H1 (cell line): ENCODE measurements at regions not wholly inside any gene's neighbourhood (a gene's known extent, or its start where the extent isn't known, plus 50 kb on each side); places are given as distances from the start of the nearest gene placed in this dataset.

Source experiments
- CTCF ChIA-PET: fragments of 300-600 bp; sonication (Branson Sonifier 250); formaldehyde crosslinking; loops from one replicate; lab custom pipeline; 2021; ENCODE audit not compliant: partially characterized antibody; lab: Charles Lee
- POLR2A ChIA-PET: fragments of 300-600 bp; sonication (Branson Sonifier 250); formaldehyde crosslinking; loops from one replicate; lab custom pipeline; 2021; ENCODE audit warnings: inconsistent platforms; ENCODE audit not compliant: partially characterized antibody; lab: Charles Lee
- DNase-seq, 2 experiments: peaks; one replicate each; pipeline versions ENCODE4 v3.0.0 to v3.0.0-alpha.2; 2010 to 2022; ENCODE audit warnings: low spot score in 2 of 2, low read depth in 1 of 2, mixed read lengths in 1 of 2
- FAIRE-seq: peaks from 2 replicates; lab custom pipeline; 2011; peaks lifted over from hg19 to GRCh38; lab: Jason Lieb, UNC
- H2AFZ ChIP-seq: 2 replicates; pipeline ENCODE4 v1.8.1; 2012; ENCODE audit warnings: low read length, inconsistent platforms
- H2AK5ac ChIP-seq: 2 replicates; pipeline ENCODE4 v1.6.1; 2013; ENCODE audit warnings: low read depth, low read length
- H2BK120ac ChIP-seq: replicated peaks from 2 replicates; pipeline ENCODE3; 2013; ENCODE audit warnings: low read depth, low read length, inconsistent platforms
- H2BK12ac ChIP-seq: 2 replicates; pipeline ENCODE4 v1.6.1; 2013; ENCODE audit warnings: low read depth, low read length
- H2BK15ac ChIP-seq: 2 replicates; pipeline ENCODE4 v1.6.1; 2013; ENCODE audit warnings: low read length
- H2BK20ac ChIP-seq: 2 replicates; pipeline ENCODE4 v1.6.1; 2013; ENCODE audit warnings: low read length
- H2BK5ac ChIP-seq: 2 replicates; pipeline ENCODE4 v1.6.1; 2013; ENCODE audit warnings: low read depth, low read length
- H3K14ac ChIP-seq: 2 replicates; pipeline ENCODE4 v1.6.1; 2013; ENCODE audit warnings: inconsistent platforms; ENCODE audit not compliant: insufficient read length
- H3K18ac ChIP-seq: 2 replicates; pipeline ENCODE4 v1.6.1; 2013; ENCODE audit warnings: low read length; ENCODE audit errors: extremely low read depth
- H3K23ac ChIP-seq: 2 replicates; pipeline ENCODE4 v1.6.1; 2013; ENCODE audit warnings: inconsistent platforms; ENCODE audit not compliant: insufficient read length
- H3K23me2 ChIP-seq: 2 replicates; pipeline ENCODE4 v1.6.1; 2013; ENCODE audit warnings: low read depth, low read length
- H3K27ac ChIP-seq: 2 replicates; pipeline ENCODE4 v1.6.1; 2011; ENCODE audit warnings: low read depth, low read length, inconsistent platforms
- H3K27me3 ChIP-seq, 4 experiments: replicated peaks in 1 of 4; 1 replicate in 1 of 4; 2 replicates in 3 of 4; pipeline versions ENCODE4 v1.6.1 to v1.8.1; 2011 to 2013; ENCODE audit warnings: low read length in 3 of 4, mild to moderate bottlenecking in 3 of 4, inconsistent platforms in 2 of 4, mixed read lengths in 2 of 4, moderate library complexity in 1 of 4; ENCODE audit not compliant: control insufficient read depth in 3 of 4, insufficient read depth in 3 of 4; ENCODE audit errors: extremely low read depth in 1 of 4
- H3K36me3 ChIP-seq, 4 experiments: 2 replicates each; pipeline versions ENCODE4 v1.6.1 to v1.8.1; 2011 to 2013; ENCODE audit warnings: mild to moderate bottlenecking in 4 of 4, low read length in 3 of 4, moderate library complexity in 2 of 4, control low read depth in 1 of 4, inconsistent platforms in 1 of 4; ENCODE audit not compliant: insufficient read depth in 4 of 4, control insufficient read depth in 2 of 4
- H3K4ac ChIP-seq: replicated peaks from 2 replicates; pipeline ENCODE3; 2013; ENCODE audit warnings: low read length, low read depth, mixed read lengths, inconsistent platforms; ENCODE audit not compliant: insufficient read length
- H3K4me1 ChIP-seq, 4 experiments: replicated peaks in 1 of 4; 1 replicate in 1 of 4; 2 replicates in 3 of 4; pipeline versions ENCODE4 v1.6.1 to v1.8.1; 2011 to 2013; ENCODE audit warnings: low read length in 3 of 4, inconsistent platforms in 2 of 4, mixed read lengths in 1 of 4; ENCODE audit not compliant: insufficient read depth in 4 of 4, control insufficient read depth in 3 of 4
- H3K4me2 ChIP-seq, 2 experiments: 2 replicates each; pipeline versions ENCODE4 v1.6.1 to v1.8.1; 2011 to 2013; ENCODE audit warnings: low read depth in 2 of 2, low read length in 2 of 2, control low read depth in 1 of 2, inconsistent platforms in 1 of 2, mild to moderate bottlenecking in 1 of 2; ENCODE audit not compliant: insufficient read depth in 1 of 2
- H3K4me3 ChIP-seq, 4 experiments: fragments of 200-600, 300-600 bp in 1 of 4; sonication (generic), shearing (Covaris generic), sonication (Bioruptor Twin) in 1 of 4; 2 replicates each; pipeline versions ENCODE4 v1.5.1 to v1.8.1; 2011 to 2016; ENCODE audit warnings: low read length in 4 of 4, low read depth in 3 of 4, control low read depth in 2 of 4, inconsistent platforms in 2 of 4, mild to moderate bottlenecking in 2 of 4, mixed read lengths in 1 of 4, moderate library complexity in 1 of 4; ENCODE audit not compliant: insufficient read depth in 2 of 4; ENCODE audit errors: extremely low read depth in 1 of 4
- H3K56ac ChIP-seq: replicated peaks from 2 replicates; pipeline ENCODE3; 2013; ENCODE audit warnings: low read depth, mild to moderate bottlenecking, mixed read lengths, low read length, inconsistent platforms; ENCODE audit not compliant: insufficient read length
- H3K79me1 ChIP-seq: 2 replicates; pipeline ENCODE4 v1.6.1; 2013; ENCODE audit warnings: low read depth, low read length, control low read depth
- H3K79me2 ChIP-seq, 2 experiments: 2 replicates each; pipeline versions ENCODE4 v1.6.1 to v1.8.1; 2012 to 2013; ENCODE audit warnings: low read length in 2 of 2, mild to moderate bottlenecking in 2 of 2, inconsistent platforms in 1 of 2; ENCODE audit not compliant: insufficient read depth in 2 of 2, control insufficient read depth in 1 of 2
- H3K9ac ChIP-seq, 4 experiments: replicated peaks in 1 of 4; 1 replicate in 1 of 4; 2 replicates in 3 of 4; pipeline versions ENCODE4 v1.6.1 to v1.8.1; 2011 to 2013; ENCODE audit warnings: low read depth in 3 of 4, low read length in 3 of 4, control low read depth in 2 of 4, mild to moderate bottlenecking in 2 of 4, moderate library complexity in 2 of 4, inconsistent platforms in 1 of 4; ENCODE audit errors: extremely low read depth in 1 of 4
- H3K9me3 ChIP-seq, 2 experiments: 2 replicates each; pipeline versions ENCODE4 v1.6.1 to v1.8.1; 2012 to 2013; ENCODE audit warnings: mild to moderate bottlenecking in 2 of 2, moderate library complexity in 2 of 2, control low read depth in 1 of 2, inconsistent platforms in 1 of 2, low read depth in 1 of 2, low read length in 1 of 2, mixed read lengths in 1 of 2; ENCODE audit not compliant: insufficient read depth in 2 of 2
- H4K20me1 ChIP-seq, 2 experiments: replicated peaks in 1 of 2; 2 replicates each; pipeline versions ENCODE3 to v1.8.1; 2011 to 2013; ENCODE audit warnings: inconsistent platforms in 2 of 2, low read length in 2 of 2, mild to moderate bottlenecking in 1 of 2; ENCODE audit not compliant: insufficient read depth in 2 of 2, control insufficient read depth in 1 of 2
- H4K5ac ChIP-seq: 2 replicates; pipeline ENCODE4 v1.6.1; 2013; ENCODE audit warnings: low read length, low read depth, mixed read lengths, inconsistent platforms; ENCODE audit not compliant: insufficient read length
- H4K8ac ChIP-seq: 2 replicates; pipeline ENCODE4 v1.8.0; 2013; ENCODE audit warnings: mild to moderate bottlenecking, moderate library complexity, low read length, inconsistent platforms; ENCODE audit not compliant: insufficient read depth; ENCODE audit errors: extremely low read depth
- H4K91ac ChIP-seq: replicated peaks from 2 replicates; pipeline ENCODE3; 2013; ENCODE audit warnings: low read length, mixed read lengths, inconsistent platforms; ENCODE audit not compliant: insufficient read length
- CREB1 ChIP-seq: IDR thresholded peaks from 2 replicates; pipeline ENCODE4 v1.6.1; 2012; ENCODE audit warnings: inconsistent platforms
- EZH2 ChIP-seq: fragments of 200-600 bp; sonication (generic); IDR thresholded peaks from 2 replicates; pipeline ENCODE4 v1.7.1; 2012; ENCODE audit warnings: low read depth, mild to moderate bottlenecking, moderate library complexity, low read length, inconsistent platforms; ENCODE audit not compliant: severe bottlenecking
- JUND ChIP-seq: IDR thresholded peaks from 2 replicates; pipeline ENCODE4 v1.6.1; 2011; ENCODE audit warnings: mild to moderate bottlenecking, improper control_type of control experiment, low read length
- NANOG ChIP-seq: IDR thresholded peaks from 2 replicates; pipeline ENCODE4 v1.6.1; 2011; ENCODE audit warnings: low read length, low read depth, mild to moderate bottlenecking, inconsistent platforms; ENCODE audit not compliant: insufficient read depth, poor library complexity, severe bottlenecking
- WGBS, 2 experiments: shearing (Covaris generic) in 1 of 2; methylation state at CpG; one replicate each; pipeline versions ENCODE4 v1.1.6 to v1.1.7; 2013 to 2015; ENCODE audit warnings: low lambda C conversion rate in 2 of 2, mixed read lengths in 2 of 2, inconsistent platforms in 1 of 2, low coverage in 1 of 2, missing lambda C conversion rate in 1 of 2; ENCODE audit not compliant: insufficient replicate concordance in 2 of 2, insufficient coverage in 1 of 2, insufficient read length in 1 of 2; ENCODE audit errors: extremely low coverage in 1 of 2, missing lambda C conversion rate in 1 of 2; 5-methylcytosine and 5-hydroxymethylcytosine counted together
- TF ChIP-seq, protein P1 (sequence below), 3 experiments: IDR thresholded peaks; 1 replicate in 2 of 3; 2 replicates in 1 of 3; pipeline versions ENCODE4 v1.5.1 to v1.6.1; 2011; ENCODE audit warnings: low read length in 3 of 3, mild to moderate bottlenecking in 3 of 3, inconsistent platforms in 2 of 3, low read depth in 1 of 3, moderate library complexity in 1 of 3; ENCODE audit not compliant: insufficient read depth in 1 of 3; ENCODE audit errors: control extremely low read depth in 1 of 3

DNA sequence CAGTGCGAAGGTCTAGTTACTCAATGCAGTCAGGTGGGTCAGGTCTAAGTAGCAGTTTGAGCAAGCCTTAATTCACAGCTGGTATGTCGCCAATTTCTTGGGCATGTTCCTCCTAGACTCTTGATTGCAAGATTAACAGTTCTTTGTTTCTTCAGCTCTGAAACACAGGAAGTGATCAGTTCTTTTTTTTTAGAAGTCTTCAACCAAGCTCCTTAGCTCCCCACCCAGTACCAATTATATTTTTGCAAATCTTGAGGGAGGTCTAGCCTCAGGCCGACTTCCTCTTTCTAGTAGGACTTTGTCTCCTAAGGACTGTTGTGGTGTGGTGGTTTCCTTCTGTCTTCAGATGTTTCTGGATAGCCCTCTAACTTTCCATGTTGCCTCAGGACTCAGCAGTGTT lies 2054.2 kb downstream of the MAT2B start:
- H3K36me3 ChIP-seq, result no peaks in the 10 kb centered on the region
- no peak overlapping the region for H3K18ac ChIP-seq
- FAIRE-seq (no peak), DNase-seq (no peak)
- H4K20me1 ChIP-seq, result no peaks in the 10 kb centered on the region
- ChIA-PET CTCF (interaction anchor here (0.7 kb wide), 1 partner anchor 1697 kb away, joined by 3 read pairs; no protein-coding TSS in a partner anchor), POLR2A (no interaction called here)
- no peak overlapping the region for H2BK120ac ChIP-seq
- no peak overlapping the region for H3K56ac ChIP-seq
- no peak overlapping the region for H4K8ac ChIP-seq
- no peak overlapping the region for H3K4me3 ChIP-seq
- H2BK20ac ChIP-seq, result no peak overlapping the region
- H2BK12ac ChIP-seq, result no peak overlapping the region
- H3K27me3 ChIP-seq, result no peaks in the 10 kb centered on the region
- H3K23ac ChIP-seq, result no peak overlapping the region
- no peak overlapping the region for H2AFZ ChIP-seq
- no peak overlapping the region for H4K91ac ChIP-seq
- no peaks in the 10 kb centered on the region for H3K79me1 ChIP-seq
- no peak overlapping the region for H3K4ac ChIP-seq
- no peak overlapping the region for H3K14ac ChIP-seq
- 0 out of 7 replicates have a peak, but pooled peaks cover 0 to 3% (median 0%) of the 10 kb centered on the region in 4 experiments for H3K4me1 ChIP-seq
- H4K5ac ChIP-seq, result no peak overlapping the region
- no peak overlapping the region for H3K9ac ChIP-seq
- no peak overlapping the region for H2BK15ac ChIP-seq
- H2AK5ac ChIP-seq, result no peak overlapping the region
- H3K9me3 ChIP-seq, result no peaks in the 10 kb centered on the region; a peak in 1 of 4 replicates
- no peak overlapping the region for H3K27ac ChIP-seq
- 89% methylated on average over 3 of the region's 3 CpGs; no CpG with 5 or more reads in 1 of the 2 experiments for WGBS, 2 experiments
- TF ChIP-seq JUND (no peak), NANOG (no peak), CREB1 (no peak), EZH2 (no peak)
- TF ChIP-seq, protein P1, sequence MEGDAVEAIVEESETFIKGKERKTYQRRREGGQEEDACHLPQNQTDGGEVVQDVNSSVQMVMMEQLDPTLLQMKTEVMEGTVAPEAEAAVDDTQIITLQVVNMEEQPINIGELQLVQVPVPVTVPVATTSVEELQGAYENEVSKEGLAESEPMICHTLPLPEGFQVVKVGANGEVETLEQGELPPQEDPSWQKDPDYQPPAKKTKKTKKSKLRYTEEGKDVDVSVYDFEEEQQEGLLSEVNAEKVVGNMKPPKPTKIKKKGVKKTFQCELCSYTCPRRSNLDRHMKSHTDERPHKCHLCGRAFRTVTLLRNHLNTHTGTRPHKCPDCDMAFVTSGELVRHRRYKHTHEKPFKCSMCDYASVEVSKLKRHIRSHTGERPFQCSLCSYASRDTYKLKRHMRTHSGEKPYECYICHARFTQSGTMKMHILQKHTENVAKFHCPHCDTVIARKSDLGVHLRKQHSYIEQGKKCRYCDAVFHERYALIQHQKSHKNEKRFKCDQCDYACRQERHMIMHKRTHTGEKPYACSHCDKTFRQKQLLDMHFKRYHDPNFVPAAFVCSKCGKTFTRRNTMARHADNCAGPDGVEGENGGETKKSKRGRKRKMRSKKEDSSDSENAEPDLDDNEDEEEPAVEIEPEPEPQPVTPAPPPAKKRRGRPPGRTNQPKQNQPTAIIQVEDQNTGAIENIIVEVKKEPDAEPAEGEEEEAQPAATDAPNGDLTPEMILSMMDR (IDR thresholded peaks at IDR 0.05; ENCODE audit: control extremely low read depth in 1 of 3, insufficient read depth in 1 of 3, low read depth in 1 of 3, low read length in 3 of 3), result no peak
- H3K4me2 ChIP-seq, result no peak overlapping the region
- H3K79me2 ChIP-seq, result no peaks in the 10 kb centered on the region
- H3K23me2 ChIP-seq, result no peaks in the 10 kb centered on the region
- H2BK5ac ChIP-seq, result no peak overlapping the region
